ENCODE measurements at regions not wholly inside any gene's neighbourhood (a gene's known extent, or its start where the extent isn't known, plus 50 kb on each side); places are given as distances from the start of the nearest gene placed in this dataset.
"Not testable (repeated sequence)": the region's sequence is repeated elsewhere in the genome, so short reads cannot be mapped to it uniquely, and the experiment has no call there.

GRCh38 chr6:109261811-109262210 is 120.5 kb downstream of the CD164 start:
- 51 to 82% (median 70%) methylated on average over 6 of the region's 6 CpGs for WGBS, 3 donors
- no peak overlapping the region for H3K27ac ChIP-seq (ENCODE audit: low read depth, low read length)

- 89 to 94% (median 92%) methylated on average over 3 of the region's 3 CpGs for WGBS, 3 donors
- no peak overlapping the region for H3K27ac ChIP-seq (ENCODE audit: low read depth, low read length)
Measured at GRCh38 chr6:109260701-109261100, 121.6 kb downstream of the CD164 start.

GRCh38 chr6:109260126-109260525 is 122.1 kb downstream of the CD164 start:
- WGBS, 3 donors, result 95 to 98% (median 98%) methylated on average over 2 of the region's 2 CpGs
- no peak overlapping the region for H3K27ac ChIP-seq (ENCODE audit: low read depth, low read length)

DNA sequence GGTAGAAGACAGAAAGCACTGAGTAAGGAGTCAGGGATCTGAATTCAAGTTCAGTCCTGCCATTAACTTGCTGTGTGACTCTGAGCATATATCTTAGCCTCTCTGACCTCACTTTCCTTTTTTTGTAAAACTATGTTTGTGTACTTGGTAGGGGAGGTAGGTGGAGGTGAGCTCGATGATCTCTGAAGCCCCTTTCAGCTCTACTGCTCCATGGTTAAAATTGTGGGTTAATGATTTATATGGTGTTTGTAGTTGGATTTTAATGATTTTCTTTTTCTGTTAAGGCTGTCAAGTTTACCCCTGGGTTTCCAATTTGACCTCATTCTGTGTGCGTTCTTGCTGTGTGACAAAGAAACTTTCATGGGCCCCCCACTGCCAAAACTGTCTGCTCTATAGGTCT is 124.1 kb downstream of the CD164 start:
- no peak overlapping the region for H3K27ac ChIP-seq (ENCODE audit: low read depth, low read length)
- 38 to 92% (median 88%) methylated on average over 2 of the region's 2 CpGs for WGBS, 3 donors

DNA sequence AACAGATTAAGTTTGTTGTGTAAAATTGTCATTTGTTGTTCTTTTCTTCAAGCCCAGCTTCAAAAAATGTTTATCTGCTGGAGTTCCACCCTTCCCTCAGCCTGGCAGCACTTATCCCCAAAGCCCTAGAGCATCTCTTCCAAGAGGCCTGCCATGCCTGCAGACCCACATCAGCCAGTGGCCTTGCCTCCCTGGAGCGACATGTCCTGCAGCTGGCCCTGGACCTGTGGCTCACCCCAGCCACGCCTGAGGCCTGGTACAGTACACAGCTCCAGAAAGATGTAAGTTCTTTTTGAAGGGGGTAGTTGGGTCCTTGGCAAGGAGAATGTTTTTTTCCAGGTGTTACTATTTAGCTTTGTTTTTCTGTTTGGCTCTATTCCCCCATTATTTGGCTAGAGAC is 124.8 kb downstream of the CD164 start:
- 92 to 98% (median 95%) methylated on average over 2 of the region's 2 CpGs for WGBS, 3 donors
- H3K27ac ChIP-seq (ENCODE audit: low read depth, low read length), result no peak overlapping the region

- WGBS, 3 donors, result 35 to 69% (median 54%) methylated on average over 4 of the region's 4 CpGs
Measured at GRCh38 chr6:109255946-109256640, 126.2 kb downstream of the CD164 start.

GRCh38 chr6:109255087-109255486 is 127.2 kb downstream of the CD164 start:
- WGBS, 3 donors, result 81 to 90% (median 83%) methylated on average over 5 of the region's 5 CpGs
- no peak overlapping the region for H3K27ac ChIP-seq (ENCODE audit: low read depth, low read length)

More at GRCh38 chr6:109255946-109256640, 126.2 kb downstream of the CD164 start:
- no peak overlapping the region for H3K27ac ChIP-seq (ENCODE audit: low read depth, low read length)

DNA sequence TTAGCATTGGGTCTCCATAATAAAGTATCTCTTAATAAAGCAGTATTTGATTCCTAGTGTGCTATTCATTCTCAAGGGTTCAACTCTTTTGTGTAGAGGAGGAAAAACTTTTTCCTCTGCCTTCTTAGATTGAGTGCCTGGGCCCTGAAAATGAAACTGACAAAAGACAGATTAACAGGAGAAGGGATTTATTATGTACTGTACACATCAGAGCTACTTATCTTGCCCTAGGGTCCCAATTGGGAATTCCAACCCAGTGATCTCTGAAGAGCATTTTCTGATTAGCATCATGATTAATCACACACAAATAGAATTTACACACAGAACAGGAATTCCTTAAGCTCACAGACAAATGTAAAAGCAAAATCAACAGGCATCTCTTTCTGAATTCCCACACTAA is 128.9 kb downstream of the CD164 start:
- no peak overlapping the region for H3K27ac ChIP-seq (ENCODE audit: low read depth, low read length)

DNA sequence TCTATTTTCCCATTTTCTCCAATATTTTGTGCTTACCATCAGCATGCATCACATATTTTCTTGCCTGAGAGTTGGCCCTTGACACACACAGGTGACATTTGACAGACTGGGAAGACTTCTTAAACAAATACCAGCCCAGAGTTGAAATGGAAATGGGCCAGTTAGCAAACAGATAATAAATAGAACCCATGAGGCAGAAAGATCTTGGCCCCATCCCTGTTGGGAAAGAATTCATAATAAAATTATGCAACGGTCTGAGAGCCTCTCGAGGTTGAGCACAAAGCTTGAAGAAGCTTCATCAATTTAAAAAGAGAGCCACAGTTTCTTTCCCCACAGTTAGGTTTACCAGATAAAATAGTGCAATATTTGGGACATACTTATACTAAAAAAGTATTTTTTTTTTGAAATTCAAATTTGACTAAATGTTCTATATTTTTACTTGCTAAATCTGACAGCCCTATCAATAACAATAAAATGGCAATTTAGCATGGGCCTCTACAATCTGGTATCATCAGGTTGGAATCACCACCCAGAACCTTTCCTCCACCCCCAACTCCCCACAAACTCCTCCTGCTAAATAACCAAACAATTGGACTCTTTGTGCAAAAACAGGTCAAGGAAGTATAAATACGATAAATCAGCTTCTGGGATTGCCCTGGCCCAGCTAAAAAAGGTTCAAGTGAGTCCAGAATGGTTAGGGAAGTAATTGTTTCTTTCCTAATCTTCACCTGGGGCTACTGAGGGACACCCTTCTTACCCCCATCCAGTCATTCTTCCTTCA is 129.8 kb downstream of the CD164 start:
- 24 to 75% (median 57%) methylated on average over 3 of the region's 3 CpGs for WGBS, 3 donors
- no peak overlapping the region for H3K27ac ChIP-seq (ENCODE audit: low read depth, low read length)

DNA sequence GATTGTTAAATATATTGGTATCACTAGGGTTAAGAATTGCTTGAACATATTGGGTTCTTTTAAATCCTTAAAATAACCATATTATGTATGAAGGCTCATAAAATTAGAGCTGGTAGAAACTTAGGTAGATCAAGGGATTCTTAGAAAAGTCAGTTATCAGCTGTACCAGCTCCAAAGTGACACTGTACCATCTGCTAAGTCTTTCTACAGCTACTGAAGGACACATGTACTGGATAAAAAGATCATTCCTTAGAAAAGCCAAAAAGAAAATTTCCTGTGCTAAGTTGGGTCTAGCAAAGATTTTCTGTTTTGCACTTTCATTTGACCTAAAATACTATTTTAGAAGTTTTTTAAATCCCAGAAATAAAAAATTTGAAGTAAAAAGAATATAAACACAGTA is 130.4 kb downstream of the CD164 start:
- H3K27ac ChIP-seq (ENCODE audit: low read depth, low read length), result no peak overlapping the region

DNA sequence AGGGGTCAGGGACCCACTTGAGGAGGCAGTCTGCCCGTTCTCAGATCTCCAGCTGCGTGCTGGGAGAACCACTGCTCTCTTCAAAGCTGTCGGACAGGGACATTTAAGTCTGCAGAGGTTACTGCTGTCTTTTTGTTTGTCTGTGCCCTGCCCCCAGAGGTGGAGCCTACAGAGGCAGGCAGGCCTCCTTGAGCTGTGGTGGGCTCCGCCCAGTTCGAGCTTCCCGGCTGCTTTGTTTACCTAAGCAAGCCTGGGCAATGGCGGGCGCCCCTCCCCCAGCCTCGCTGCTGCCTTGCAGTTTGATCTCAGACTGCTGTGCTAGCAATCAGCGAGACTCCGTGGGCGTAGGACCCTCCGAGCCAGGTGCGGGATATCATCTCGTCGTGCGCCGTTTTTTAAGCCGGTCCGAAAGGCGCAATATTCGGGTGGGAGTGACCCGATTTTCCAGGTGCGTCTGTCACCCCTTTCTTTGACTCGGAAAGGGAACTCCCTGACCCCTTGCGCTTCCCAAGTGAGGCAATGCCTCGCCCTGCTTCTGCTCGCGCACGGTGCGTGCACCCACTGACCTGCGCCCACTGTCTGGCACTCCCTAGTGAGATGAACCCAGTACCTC is 131.6 kb downstream of the CD164 start:
- not testable (repeated sequence) for H3K27ac ChIP-seq (ENCODE audit: low read depth, low read length)
- WGBS, 3 donors, result 90 to 93% (median 93%) methylated on average over 3 to 23 of the region's 32 CpGs

DNA sequence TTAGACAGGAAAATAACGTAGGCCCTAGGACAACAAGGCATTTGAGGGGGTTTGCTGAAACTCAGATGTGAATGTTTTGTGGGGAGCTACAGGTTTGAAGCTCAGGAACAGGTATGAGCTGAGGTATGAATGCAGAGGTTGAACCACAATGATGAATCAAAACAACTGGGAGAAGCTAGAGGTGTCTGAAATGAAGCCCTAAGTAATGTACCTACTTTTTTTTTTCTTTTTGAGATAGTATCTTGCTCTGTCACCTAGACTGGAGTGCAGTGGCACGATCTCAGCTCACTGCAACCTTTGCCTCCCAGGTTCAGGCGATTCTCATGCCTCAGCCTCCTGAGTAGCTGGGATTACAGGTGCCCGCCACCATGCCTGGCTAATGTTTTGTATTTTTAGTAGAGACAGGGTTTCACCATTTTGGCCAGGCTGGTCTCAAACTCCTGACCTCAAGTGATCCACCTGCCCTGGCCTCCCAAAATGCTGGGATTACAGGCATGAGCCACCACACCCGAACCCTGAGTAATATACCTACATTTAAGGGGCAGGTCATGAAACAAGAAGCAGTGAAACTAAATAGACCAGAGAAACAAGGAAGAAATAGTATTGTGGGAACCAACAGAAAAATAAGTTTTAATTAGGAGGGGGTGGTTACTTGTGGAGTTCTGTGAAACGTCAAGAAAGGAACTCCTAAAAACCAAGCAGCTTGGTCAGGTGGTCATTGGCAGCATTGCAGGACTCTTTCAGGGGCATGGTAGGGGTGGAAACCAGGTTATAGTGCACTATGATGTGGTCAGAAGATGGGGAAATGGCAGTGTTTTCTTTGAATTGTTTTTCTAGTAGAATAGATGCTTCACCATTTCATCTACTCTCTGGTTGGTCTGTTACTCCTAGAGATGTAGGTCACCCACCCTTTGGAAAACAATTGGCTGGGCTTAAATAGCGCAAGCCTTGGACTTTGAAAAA is 138.1 kb downstream of the CD164 start:
- 78 to 82% (median 80%) methylated on average over 7 of the region's 7 CpGs for WGBS, 3 donors
- no peak overlapping the region for H3K27ac ChIP-seq (ENCODE audit: low read depth, low read length)

DNA sequence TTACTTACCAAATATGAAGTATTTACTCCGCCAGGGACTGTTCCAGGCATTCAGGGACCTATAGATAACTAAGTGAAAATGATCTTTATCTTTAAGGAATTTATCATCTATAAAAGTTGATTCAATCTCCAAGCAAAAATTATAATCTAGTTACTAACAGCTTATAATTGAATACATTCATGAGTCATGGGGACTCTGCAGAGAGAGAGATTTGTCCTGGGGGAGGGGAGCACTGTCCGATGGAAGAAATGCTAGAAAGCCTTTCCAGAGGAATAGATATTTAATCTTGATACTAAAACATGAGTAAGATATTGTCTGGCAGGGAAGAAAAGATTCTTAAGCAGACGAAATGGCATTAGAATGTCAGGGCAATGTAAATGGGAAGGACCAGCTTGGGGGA is 139.3 kb downstream of the CD164 start:
- WGBS, 3 donors, result 78 to 89% (median 87%) methylated on average over 3 of the region's 3 CpGs
- H3K27ac ChIP-seq (ENCODE audit: low read depth, low read length), result no peak overlapping the region

DNA sequence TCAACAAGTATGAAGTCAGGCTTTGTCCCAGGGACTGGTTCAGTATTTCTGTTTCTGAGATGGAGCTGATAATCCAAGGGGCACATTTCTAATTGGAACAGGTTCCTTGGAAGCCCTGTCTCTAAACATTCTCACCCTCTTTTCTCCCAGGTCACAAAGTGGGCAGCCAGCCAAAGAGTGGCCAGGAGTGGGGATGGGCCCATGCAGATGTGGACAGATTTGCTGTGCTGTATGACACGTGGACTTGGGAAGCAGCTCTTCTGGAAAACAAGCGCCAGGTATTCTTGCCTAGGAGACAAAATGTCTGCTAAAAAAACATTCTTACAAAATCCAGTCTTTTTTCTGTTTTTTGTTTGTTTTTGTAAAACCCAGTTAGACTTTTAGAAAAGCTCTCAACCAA is 140.2 kb downstream of the CD164 start:
- no peak overlapping the region for H3K27ac ChIP-seq (ENCODE audit: low read depth, low read length)
- 84 to 87% (median 85%) methylated on average over 2 of the region's 2 CpGs for WGBS, 3 donors

DNA sequence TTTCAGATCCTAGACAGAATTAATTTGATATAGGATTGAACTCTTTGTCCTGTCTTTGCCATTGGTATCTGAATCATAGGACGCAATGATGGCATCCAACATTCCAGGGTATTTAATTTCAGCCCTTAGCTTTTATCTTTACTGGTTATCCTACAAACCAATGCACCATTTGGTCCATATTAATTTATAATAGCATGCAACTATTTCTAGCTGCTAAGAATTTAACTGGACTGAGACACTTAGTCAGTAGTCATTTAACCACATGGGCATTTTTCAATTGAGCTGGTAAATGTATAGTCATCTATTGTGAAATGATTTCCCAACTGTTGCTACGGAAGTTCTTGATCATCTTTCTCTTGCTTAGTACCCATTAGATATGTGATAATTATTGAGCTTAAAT is 141.1 kb downstream of the CD164 start:
- 63 to 88% (median 64%) methylated on average over 2 of the region's 2 CpGs for WGBS, 3 donors

GRCh38 chr6:109240370-109241084 is 141.7 kb downstream of the CD164 start:
- WGBS, 3 donors, result 48 to 64% (median 53%) methylated on average over 7 of the region's 7 CpGs
- peak overlapping the region; percentile 19 for H3K27ac ChIP-seq (ENCODE audit: low read depth, low read length)

More for the DNA sequence above, 141.1 kb downstream of the CD164 start:
- no peak overlapping the region for H3K27ac ChIP-seq (ENCODE audit: low read depth, low read length)

GRCh38 chr6:109239651-109240321 is 142.5 kb downstream of the CD164 start:
- H3K27ac ChIP-seq (ENCODE audit: low read depth, low read length), result peak overlapping the region; percentile 19
- WGBS, 3 donors, result 55 to 71% (median 70%) methylated on average over 9 of the region's 9 CpGs
